GM18909 (cell line): ENCODE measurements at regions not wholly inside any gene's neighbourhood (a gene's known extent, or its start where the extent isn't known, plus 50 kb on each side); places are given as distances from the start of the nearest gene placed in this dataset.

Source experiments
- ATAC-seq: cut with Tn5 transposase; IDR thresholded peaks from one replicate; pipeline ENCODE4 v1.9.1; 2021; ENCODE audit warnings: mild to moderate bottlenecking; ENCODE audit not compliant: unreplicated experiment, poor library complexity

DNA sequence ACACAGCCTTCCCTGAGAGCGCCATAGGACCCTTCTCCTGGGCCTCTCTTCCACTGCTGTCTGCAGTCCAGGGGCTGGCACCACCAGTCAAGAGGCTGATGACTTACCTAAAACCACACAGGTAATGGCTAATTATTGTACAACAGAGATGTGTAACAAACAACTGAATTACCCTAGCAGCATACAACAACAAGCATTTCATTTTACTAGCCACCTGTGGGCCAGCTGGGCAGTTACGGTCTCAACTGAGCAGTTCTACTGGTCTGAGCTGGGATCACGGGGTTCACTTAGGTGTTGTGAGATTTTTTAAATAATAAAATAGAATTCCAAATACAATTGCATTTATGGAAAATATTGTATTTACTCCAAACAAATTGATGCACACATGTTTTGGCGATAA, 431.9 kb downstream of the TNS3 start:
- peak; percentile 7 for ATAC-seq

DNA sequence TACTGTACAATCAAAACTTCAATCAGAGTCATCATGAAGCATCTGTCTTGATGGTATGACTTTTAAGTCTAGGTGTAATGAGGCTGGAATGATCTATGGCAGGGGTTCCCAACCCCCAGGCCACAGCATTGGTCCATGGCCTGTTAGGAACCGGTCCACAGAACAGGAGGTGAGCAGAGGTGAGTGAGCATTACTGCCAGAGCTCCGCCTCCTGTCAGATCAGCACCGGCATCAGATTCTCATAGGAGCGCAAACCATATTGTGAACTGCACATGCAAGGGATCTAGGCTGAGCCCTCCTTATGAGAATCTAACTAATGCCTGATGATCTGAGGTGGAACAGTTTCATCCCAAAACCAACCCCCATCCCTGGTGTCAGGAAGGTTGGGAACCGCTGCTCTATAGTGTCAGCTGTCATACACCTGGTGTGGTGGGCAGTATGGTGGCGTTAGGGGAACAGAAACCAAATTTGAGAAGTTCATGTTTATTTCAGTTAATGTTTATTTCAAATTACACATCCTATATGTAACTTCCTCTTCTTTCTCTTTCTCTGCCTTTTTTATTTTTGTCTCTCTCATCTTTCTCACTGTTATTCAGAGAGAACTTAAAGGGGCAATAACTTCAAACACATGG, 432.6 kb downstream of the TNS3 start:
- peak; percentile 76 for ATAC-seq

DNA sequence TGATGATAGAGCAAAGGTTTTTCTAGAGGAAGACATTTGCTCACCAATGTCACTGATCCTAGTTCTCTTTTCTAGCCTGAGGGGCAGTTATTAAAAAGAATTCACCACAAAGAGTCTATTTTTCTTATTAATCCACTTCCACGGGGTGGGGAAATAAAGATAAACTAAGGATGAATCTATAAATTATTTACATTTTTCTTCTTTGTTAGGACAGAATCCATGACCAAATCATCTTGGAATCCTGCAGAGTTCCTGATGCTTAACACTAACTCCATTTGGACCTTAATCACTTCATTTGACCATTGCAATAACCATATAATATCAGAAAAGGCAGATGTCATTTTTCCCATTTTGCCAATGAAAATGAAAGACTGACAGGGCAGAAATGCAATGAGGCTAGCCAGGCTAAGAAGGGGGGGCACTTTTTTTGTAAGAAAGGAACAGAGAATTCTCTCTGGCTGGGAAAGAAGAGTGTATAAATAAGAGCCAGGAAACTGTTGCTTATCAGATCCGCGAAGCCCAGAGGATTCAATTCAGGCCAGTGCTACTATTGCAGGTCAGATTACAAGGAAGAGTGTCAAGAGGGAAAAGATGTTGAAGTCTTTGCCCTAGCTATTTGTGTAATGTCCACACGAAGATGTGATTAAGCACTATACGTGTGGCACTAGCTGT, 433.2 kb downstream of the TNS3 start:
- ATAC-seq, result no peak

DNA sequence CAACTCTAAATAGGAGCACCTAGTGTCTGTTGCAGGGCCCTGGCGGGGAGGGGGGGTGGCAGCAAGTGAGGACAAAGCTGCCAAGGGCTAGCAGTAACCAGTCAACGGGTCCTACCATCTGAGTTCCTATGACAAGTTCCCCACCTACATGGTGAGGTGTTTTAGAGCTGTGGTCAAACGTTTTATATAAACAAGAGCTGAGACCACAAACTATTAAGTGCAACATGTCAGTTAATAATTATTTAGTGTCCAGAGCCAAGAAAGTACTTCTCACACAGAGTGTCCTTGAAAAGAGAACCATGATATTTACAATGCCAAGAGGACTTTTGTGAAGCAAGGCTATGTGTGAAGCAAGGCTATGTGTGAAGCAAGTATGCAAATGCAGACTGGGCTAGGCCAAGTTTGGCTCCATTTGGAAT, 434.7 kb downstream of the TNS3 start:
- peak; percentile 78 for ATAC-seq

DNA sequence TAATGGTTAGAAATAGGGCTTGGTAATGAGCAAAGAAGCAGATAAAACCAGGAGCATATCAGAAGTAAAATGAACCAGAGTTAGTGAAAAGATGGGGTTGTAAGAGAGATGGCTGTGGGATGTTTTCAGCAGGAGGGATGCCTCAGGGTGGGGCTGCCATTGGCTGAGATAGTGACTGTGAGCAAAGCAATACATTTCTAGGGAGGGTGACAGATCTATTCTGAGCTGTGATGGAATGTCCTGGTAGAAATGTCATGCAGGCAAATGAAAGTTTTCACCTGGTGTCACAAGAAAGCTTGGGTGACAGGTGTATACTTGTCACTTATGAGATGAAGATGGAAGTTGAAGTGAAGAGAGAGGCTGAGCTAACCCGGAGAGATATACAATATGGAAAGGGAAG, 435.9 kb downstream of the TNS3 start:
- no peak for ATAC-seq

DNA sequence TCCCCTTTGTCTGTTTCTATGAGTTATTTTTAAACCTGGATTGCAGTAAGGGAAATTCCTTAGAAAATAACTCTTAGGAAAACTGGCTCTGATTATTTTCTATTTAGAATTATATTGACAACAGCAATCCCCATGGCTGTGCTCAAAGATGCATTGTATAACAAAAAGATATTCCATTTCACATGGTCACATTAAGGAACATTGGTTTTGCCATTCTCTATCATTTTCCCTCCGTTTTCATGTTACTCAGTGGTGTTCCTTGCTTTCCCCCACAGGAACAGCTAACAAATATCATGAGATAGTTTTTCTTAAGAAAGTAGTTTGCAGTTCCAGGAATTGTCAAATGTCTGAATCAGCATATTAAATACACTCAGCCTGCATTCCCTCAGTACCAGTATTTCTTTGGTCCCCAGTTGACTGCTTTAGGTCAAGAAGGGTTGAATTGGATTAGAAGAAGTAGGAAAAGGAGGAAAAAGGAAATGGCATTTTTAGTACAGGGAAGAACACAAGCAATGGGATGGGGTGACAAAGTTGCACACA, 436.7 kb downstream of the TNS3 start:
- no peak for ATAC-seq

DNA sequence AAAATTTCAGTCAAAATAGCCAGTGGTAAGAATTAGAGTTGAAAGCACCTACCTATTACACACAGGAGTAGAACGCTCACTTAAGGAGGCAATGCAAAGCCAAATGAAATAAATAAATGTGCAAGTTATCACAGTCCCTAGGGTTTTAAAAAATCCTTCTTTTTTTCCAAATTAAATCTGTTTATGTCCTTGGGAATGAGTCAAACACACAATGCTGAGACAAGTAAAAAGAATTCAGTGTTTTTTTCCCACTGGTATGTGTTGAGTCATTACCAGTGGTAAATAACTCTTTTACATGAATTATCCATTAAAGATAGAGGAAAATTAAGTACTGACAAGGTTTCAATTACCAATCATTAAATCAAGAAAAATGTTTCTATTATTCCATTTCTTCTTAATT, 438.6 kb downstream of the TNS3 start:
- ATAC-seq, result no peak

DNA sequence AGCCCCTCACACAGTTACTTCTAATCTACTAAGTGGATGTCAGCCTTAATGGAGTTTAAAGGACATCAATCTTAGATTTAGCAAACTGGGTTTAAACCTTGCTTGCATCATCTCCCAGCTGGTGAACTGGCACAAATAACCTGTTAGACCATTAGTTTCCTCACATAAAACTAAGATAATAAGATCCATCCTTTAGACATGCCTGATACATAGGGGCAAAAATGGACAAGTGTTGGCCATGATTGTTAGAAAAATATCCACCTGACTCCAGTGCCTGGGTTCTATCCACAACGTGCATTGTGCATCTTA, 439.1 kb downstream of the TNS3 start:
- ATAC-seq, result no peak

DNA sequence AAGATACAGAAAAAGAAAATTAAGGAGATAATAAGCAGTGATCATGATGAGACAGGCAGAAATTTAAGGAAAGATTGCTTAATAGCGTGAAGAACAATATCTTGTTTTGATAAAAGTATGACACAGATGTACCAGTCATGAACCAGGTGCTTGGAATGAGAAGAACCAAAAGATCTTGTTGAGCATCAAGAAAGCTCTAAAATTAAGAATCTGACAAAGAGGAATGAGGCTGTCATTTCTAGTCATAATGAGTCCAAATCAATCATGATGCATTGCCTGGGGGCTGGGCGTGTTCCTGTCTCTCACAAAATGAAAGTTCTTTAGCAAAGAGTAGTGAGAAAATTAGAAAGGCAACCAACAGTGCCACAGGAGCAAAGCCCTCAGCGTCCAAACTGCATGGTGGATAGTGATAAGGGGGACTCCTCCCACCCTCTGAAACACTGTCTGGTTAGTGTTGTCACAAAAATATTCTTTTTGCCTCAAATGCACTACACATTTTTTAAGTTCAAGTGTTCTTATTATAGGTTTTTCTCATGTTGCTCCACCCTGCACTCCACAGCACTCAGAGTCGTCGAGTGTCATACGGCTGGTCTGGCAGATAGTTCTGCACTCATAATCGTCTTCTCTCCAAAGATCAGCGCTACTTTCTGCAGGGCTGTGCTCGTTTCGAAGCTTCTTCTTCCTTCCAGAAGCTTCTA, 439.6 kb downstream of the TNS3 start:
- no peak for ATAC-seq

DNA sequence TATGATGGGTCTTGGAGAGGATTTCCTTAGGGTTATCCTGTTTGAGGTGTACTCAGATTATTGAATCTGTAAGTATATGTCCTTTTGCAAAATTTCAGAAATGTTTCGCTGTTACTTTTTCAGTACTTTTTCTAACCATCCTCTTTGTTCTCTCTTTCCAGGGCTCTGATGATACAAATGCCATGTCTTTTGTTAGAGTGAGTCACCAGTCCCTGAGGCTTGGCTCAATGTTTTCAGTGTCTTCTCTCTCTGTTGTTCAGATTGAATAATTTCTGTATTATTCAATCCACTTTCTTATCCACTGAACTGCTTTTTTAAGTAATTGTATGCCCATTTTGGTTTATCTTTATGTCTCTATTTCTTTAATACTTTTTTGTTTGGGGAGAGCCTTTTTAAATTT, 449.4 kb downstream of the TNS3 start:
- ATAC-seq, result no peak

DNA sequence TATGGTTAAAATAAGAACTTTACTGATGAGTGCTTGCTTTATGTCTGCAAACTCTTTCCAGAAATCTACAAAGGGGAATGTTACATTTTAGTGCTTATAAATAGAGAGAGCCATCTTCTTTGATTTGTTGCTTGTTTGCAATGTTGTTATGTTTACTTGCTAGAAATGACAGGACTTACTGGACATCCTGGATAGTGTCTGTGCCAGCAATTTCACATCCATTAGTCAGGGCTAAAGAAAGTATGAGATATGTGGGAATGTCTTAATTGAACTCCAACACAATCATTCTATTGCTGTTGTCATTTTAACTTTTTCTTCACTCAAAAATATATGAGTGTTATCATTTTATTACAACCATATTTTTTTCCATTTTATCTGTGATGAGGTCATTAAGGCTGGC, 453.2 kb downstream of the TNS3 start:
- no peak for ATAC-seq

DNA sequence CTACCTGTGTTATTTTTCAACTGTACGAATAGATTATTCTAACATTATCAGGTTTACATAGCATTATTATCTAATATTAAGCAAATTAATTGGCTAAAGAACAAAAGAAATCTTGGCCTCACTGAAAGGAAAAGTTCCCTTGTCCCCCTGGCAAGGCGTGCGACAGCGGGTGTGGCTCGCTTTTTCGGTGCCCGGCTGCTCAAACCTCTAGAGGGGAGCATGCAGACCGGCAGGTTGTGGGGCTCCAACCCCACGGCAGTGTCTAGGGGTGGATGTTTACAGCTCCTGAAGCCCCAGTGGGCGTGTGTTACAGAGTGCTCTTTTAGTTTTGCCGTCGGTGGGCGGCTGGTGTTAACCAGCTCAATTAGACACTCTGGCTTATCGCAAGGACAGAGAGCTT, 456.4 kb downstream of the TNS3 start:
- ATAC-seq, result no peak

DNA sequence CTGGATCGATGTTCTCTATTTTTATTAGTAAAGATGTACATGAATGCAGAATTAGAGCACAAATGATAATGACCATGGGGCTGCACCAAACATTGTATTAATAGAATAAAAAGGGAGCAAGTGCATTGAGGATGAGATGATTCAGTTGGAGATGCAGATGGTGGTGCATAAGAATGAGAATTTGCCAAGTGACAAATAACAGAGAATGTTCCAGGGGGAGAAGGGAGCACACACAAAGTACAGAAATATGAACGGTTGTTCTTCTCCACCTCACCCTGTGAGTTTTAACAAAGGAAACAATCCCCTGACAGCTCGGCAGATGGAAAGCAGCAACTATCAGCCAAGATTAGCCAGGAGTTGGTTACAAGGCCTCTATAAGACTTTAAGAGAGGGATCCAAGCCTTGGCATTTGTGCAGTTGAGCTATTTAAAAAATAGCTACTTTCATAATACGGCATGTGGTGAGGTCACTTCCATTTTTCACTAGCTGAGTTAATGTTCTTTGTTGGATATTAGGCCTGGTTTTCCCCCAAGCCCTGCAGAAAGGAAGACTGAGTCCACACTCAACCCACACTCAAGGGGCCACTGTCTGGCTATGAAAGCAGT, 462.5 kb downstream of the TNS3 start:
- no peak for ATAC-seq

DNA sequence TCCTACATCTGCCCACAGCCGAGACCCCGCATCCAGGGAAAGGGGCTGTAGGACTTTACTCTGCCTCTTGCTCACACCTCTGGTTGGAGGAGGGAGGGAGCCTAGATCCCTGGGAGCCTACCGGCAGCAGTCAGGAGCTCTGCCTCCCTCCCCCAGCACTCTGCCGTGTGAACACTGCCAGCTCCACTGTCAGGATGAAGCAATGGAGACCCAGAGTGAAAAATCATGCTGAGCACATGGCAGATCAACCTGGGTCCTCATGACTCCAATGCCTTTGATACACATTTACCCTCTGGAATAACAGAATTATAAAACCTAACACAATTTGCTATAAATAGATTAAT, 477.7 kb downstream of the TNS3 start:
- no peak for ATAC-seq

DNA sequence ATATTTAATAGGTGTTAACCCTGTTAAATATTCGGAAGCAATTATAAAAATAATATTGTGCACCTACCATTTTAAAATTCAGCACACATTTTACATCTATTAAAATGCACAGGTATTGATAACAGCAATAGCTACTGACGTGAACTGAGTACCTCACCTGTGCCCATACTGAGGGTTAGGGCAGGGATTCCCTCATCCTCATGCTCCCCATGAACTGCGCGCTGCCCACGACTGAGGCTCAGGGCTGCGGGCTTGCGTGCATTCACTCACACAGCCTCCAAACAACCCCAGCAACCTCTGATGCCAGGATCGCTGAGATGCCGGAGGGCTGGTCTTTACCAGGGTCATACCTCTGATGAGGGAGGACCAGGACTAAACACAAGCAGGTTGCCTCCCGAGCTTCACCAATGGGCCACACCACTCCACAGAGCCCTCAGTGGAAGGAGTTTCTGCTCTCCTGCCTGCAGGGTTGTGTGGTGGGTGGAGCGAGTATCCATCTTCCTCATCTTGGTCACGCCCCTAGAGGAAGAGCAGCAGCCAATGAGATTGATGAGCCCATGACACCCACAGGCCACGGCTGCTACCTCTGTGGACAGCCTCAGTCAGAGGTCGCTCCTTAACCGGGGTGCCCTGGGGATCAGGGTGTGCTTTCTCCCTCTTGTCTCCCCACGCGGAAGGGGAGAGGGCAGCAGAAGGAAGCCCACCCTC, 478.3 kb downstream of the TNS3 start:
- ATAC-seq, result no peak

DNA sequence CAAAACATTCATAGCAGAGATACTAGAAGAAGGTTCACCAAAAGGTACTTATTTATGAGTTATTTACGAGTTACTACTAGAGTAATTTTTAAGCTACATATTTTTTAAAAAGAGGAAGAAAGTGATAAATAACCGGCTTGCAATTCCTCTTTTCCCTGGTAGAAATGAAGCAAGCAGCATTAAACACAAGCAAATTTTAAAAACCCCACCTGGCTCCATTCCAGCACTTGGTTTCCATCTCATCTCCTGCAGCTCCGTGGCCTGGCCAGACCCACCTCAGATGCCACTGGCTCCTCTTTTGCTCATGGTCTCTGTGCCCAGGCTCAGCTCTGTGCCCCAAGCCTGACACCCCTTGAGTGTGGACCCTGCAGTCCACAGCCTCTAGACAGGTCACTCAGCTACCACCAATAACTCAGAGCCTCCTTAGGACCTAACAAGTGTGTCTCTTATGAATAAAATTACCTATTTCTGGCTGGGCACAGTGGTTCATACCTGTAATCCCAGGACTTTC, 479.5 kb downstream of the TNS3 start:
- no peak for ATAC-seq

DNA sequence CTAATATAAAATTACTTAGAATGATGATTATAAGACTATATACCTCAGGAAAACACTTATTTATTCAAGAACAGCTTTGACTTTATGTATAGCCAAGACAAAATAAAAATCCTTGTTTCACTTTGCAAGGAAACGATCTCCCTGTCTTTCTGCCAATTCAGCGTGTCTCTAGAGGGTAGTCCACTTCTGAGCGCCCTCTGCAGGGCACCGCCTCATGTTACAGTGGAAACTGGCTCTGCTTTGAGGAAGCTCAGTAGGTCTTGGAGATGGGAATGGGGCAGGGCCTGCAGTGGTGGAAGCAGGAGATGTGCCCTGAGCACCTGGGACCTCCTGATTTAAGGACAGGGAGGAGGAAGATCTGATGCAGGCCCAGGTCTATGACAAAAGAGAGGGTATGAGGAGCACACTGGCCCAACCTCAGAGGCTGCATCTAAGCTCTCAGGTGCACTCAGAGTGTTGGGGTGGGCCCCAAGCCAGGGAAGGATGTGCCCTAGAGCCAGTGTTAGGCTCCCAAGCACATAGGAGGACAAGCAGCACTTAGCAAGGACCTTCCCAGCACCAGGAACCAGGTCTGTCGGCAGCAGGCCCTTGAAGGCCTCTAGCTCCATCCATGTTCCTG, 481.0 kb downstream of the TNS3 start:
- no peak for ATAC-seq

DNA sequence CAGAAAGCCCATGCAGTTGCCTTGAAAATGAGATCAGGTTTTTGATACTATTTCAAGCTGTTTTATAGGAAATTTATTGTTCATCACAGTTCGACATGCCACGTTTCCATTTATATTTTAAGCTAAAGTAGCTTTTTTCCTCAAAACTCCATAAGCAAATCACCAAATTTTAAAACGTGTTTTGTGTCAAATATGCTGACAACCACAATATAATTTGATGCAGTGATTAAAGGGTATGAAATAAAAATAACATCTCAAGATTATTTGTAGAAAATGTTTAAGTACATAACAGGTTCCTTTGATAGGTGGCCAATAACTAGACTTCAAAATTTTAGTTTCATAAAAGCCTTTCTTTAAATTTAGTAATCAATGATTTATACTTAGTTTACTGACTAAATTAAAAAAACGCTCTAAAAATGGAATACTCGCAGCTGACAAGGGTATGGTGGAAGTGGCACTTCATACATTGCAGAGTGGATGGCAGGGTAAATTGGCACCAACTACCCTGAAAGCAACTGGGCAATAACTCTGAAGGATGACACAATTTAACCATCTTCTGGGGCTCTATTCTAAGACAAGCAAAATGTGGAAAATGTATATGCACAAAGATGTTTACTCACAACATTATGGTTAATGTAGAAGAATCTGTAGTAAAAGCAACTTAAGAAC, 481.6 kb downstream of the TNS3 start:
- no peak for ATAC-seq

DNA sequence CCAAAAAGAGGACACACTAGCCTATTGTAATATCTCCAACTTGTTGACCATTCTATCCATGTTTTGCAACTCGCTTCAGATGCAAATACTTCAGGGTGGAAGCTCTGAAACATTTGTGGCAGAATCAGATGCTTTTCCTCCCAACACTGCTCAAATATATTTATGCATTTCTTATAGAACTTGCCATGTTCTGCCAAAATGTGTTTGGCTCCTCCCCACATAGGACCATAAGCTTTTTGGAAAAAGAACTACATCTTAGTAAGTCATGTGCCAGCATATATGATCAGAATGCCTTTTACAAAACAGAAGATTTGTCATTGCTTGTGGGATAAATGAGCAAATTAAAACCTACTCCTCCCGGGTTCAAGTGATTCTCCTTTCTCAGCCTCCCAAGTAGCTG, 484.5 kb downstream of the TNS3 start:
- ATAC-seq, result no peak

DNA sequence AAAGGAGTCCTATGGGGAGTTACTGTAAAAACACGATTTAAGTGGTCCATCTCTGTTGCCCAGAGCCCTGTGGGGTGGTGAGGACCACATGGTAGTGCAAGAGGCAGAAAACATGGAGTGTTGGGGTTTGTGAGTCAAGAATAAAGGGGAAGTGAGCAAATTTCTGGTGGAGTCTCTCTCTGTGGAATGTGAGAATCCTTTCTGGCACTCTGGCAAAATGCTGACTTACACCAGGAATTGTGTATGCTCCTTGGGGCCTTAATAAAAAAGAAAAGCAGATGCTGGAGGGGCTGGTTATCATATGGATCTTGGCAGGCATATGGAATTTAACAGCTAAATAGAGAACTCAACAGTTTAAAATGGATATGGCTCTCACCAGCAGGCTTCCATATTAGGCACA, 486.0 kb downstream of the TNS3 start:
- ATAC-seq, result no peak
